ENCODE measurements at regions not wholly inside any gene's neighbourhood (a gene's known extent, or its start where the extent isn't known, plus 50 kb on each side); places are given as distances from the start of the nearest gene placed in this dataset.

DNA sequence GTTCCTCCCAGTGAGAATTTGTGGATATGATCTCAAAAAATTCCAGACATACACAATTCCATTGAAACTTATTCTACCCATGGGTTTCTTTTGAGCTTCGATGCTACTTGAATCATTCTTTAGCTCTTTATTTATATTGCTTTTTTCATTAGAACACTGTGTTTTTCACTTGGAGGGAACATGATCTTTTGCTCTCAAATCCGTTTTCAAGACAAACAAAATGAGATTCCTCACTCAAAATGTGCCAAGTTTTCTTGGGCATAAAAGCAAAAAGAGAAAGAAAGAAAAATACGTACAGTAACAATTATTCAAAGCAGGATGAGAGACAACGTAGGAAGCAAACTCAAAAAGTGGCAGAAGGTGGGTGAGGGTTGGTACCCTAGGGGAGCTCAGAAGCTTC, 118.8 kb upstream of the PDZRN3 start:
- TF ChIP-seq, protein P1, sequence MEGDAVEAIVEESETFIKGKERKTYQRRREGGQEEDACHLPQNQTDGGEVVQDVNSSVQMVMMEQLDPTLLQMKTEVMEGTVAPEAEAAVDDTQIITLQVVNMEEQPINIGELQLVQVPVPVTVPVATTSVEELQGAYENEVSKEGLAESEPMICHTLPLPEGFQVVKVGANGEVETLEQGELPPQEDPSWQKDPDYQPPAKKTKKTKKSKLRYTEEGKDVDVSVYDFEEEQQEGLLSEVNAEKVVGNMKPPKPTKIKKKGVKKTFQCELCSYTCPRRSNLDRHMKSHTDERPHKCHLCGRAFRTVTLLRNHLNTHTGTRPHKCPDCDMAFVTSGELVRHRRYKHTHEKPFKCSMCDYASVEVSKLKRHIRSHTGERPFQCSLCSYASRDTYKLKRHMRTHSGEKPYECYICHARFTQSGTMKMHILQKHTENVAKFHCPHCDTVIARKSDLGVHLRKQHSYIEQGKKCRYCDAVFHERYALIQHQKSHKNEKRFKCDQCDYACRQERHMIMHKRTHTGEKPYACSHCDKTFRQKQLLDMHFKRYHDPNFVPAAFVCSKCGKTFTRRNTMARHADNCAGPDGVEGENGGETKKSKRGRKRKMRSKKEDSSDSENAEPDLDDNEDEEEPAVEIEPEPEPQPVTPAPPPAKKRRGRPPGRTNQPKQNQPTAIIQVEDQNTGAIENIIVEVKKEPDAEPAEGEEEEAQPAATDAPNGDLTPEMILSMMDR (IDR thresholded peaks at IDR 0.05; ENCODE audit: poor library complexity, severe bottlenecking), result no peak
- TF ChIP-seq, protein P2, sequence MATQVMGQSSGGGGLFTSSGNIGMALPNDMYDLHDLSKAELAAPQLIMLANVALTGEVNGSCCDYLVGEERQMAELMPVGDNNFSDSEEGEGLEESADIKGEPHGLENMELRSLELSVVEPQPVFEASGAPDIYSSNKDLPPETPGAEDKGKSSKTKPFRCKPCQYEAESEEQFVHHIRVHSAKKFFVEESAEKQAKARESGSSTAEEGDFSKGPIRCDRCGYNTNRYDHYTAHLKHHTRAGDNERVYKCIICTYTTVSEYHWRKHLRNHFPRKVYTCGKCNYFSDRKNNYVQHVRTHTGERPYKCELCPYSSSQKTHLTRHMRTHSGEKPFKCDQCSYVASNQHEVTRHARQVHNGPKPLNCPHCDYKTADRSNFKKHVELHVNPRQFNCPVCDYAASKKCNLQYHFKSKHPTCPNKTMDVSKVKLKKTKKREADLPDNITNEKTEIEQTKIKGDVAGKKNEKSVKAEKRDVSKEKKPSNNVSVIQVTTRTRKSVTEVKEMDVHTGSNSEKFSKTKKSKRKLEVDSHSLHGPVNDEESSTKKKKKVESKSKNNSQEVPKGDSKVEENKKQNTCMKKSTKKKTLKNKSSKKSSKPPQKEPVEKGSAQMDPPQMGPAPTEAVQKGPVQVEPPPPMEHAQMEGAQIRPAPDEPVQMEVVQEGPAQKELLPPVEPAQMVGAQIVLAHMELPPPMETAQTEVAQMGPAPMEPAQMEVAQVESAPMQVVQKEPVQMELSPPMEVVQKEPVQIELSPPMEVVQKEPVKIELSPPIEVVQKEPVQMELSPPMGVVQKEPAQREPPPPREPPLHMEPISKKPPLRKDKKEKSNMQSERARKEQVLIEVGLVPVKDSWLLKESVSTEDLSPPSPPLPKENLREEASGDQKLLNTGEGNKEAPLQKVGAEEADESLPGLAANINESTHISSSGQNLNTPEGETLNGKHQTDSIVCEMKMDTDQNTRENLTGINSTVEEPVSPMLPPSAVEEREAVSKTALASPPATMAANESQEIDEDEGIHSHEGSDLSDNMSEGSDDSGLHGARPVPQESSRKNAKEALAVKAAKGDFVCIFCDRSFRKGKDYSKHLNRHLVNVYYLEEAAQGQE (IDR thresholded peaks at IDR 0.05; ENCODE audit: borderline replicate concordance), result no peak
- TF ChIP-seq RAD21 (conservative IDR thresholded peaks at IDR 0.05) (no peak), POLR2AphosphoS5 (IDR thresholded peaks at IDR 0.05) (no peak), EZH2 (IDR thresholded peaks at IDR 0.05; ENCODE audit: borderline replicate concordance, insufficient read depth, low read length, poor library complexity, severe bottlenecking) (no peak), SMC3 (conservative IDR thresholded peaks at IDR 0.05; ENCODE audit: poor library complexity) (no peak)
